HG02938 (cell line): ENCODE measurements at regions not wholly inside any gene's neighbourhood (a gene's known extent, or its start where the extent isn't known, plus 50 kb on each side); places are given as distances from the start of the nearest gene placed in this dataset.

Source experiments
- ATAC-seq: cut with Tn5 transposase; IDR thresholded peaks from one replicate; pipeline ENCODE4 v1.9.1; 2021; ENCODE audit warnings: mild to moderate bottlenecking, moderate library complexity; ENCODE audit not compliant: unreplicated experiment

DNA sequence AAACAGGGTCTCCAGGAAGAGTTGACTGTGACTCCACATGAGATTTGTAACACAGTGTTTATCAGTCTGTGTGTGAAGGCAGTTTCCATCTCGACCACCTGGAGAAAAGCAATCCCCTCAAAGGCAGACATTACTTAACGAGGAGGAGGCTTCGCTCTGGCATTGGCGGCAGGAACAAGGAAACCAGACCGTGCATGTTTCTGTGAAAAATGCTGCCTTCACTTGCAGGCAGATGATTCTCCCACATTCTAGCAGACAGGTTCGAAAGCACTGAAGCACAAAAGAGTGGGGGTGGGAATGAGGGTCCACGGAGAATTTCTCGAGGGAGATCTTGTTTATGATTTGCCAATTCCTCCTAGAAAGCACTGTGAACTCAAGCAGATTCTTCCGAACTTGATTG lies 414.0 kb downstream of the SLC4A3 start:
- no peak for ATAC-seq

DNA sequence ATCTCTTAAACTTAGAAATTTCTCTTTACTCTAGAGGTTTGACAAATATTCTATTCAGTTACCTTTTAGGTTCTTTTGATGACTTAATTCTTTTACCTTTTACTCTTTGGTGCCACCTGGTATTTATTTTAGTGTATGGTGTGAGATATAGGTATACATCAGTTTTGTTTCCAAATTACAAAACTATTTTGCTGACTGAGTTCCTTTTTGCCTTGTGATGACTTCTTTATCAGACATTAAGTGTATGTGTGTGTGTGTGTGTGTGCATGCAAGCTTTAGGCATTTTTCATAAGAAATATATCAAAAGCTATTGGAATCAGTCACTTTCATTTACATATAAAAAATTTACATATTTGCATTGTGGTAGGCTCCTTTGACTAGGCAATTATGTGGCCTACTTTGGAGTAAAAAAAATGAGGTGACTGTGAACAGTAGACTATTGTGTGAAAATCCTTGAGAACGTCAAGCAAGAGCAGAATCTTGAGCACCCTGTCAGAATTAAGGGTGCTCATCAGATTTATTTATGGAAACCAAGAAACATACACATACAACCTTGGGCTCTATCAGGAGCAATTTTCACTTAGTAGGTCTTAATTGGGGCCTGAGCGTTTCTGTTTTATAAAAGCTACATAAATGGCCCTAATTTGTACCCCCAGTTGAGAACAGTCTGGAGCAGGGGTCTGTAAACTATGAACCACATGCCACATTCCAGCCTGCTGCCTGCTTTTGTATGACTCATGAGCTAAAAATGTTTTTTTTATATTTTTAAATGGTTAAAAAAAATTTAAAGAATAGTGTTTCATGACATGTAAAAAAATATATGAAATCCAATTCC lies 415.9 kb downstream of the SLC4A3 start:
- no peak for ATAC-seq

DNA sequence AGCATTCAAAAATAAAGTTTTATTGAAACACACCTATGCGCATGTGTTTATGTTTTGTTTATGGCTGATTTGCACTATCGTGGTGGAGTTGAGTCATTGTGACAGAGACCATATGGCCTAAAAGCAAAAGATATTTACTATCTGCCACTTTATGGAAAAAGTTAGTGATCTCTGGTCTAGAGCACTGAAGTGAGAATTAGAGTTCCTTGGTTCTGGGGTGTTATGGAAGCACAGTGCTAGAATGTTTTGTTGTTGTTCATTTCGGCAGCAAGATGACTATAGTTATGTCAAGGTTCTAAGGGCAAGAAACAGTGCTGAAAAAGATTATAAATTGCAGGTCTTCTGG lies 416.5 kb downstream of the SLC4A3 start:
- ATAC-seq: no peak

DNA sequence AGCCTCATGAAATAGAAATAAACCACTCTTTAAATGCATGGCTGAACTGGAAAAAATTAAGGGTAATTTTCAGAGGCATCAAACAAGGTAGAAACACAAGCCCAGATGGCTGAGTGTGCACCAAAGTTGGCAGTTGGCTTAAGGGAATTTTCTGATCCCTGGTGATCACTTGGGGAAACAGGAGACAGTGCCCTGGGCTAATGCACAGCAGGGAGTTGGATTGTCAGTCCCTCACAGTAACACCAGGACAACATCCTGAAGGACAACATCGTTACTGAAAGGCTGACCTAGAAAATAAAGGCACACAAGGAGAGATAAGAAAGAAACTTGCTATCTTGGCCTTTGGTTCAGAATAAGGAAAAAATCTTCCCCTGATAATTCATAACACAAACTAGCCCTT lies 417.0 kb downstream of the SLC4A3 start:
- no peak for ATAC-seq

DNA sequence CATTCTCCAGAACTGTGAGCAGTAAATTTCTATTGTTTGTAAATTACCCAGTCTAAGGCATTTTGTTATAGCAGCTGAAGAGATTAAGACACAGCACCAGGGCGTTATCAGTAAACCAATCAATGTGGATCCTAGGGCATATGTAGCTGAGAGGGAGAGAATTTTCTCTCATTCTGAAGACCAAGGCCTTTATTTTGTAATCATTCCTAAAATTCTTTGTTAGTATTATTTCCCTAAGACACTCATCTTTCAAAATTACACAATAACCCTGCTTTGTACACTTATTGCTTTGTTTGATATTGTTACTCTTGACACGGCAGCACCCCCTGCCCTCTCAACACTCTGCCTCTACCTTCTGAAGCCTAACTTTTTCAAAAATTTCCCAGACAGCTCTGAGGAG lies 419.1 kb downstream of the SLC4A3 start:
- no peak for ATAC-seq

DNA sequence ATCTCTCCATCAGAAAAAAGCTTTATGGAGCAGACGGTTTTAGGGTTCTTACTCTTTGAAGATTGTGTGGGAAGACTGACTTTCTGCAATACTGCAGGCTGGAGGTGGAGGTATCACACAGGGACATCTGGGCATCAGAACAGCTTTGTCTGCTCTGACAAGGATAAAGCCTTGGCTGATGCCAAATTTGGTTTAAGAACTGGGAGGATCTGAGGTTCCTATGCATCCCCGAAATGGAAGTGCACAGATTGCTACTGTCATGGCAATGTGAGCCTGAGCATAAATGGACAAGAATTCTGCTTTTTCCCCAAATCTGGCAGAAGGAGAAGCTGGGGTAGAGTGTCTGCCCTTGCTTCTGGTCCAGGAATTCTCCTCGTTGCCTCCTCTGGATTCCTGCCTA lies 424.3 kb downstream of the SLC4A3 start:
- no peak for ATAC-seq

DNA sequence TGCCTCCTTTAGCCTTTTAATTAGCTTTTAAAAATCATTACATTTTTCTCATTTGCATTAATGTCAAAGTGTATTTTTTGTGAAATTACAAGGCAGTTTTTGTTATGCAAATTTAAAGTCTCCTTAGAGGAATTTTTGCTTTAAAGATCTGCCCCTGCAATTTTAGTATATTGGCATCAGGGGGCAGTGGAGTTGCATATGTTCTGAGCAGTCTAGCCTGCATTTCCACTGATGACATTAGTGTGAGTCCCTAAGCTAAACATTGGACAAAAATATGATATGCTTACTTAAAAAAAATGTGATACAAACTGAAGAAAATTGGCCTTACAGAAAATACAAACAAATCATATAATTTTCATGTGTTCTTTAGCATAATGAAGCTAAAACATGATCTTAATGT lies 426.5 kb downstream of the SLC4A3 start:
- no peak for ATAC-seq

DNA sequence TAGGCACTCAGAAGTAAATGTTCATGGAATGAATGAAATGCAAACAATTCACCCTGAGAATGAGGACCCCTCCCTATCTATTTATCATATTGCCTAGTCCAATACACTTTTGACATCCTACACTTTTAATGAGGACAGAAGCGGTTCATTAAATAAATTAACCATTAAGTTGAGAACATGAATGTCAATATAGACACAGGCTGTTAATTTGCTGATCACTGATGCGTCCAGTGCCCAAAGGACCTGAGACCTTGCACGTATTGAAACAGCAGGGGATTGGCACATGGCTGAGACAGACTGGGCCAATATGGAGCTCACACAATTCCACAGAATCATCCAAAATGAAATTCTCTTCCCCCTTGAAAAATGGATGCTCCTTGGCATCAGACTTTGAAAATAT lies 430.0 kb downstream of the SLC4A3 start:
- no peak for ATAC-seq

DNA sequence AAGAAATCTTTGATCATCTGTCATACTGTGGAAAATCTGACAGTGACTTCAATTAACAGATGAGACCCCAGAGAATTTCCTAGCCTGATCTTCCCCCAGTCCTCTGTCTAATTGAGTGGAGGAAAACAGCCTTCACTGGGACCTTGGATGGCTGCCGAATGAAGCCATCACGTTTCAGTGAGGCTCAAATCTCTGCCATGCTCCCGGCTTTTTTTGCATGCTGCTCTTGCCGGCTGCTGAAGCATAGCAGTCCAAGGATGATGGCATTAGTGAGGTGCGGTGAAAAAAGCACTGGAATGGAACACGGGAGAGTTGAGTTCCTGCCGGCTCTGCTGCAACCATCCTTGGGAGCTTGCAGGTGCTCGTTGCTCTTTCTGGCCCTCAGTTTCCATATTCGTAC lies 430.5 kb downstream of the SLC4A3 start:
- ATAC-seq: no peak

DNA sequence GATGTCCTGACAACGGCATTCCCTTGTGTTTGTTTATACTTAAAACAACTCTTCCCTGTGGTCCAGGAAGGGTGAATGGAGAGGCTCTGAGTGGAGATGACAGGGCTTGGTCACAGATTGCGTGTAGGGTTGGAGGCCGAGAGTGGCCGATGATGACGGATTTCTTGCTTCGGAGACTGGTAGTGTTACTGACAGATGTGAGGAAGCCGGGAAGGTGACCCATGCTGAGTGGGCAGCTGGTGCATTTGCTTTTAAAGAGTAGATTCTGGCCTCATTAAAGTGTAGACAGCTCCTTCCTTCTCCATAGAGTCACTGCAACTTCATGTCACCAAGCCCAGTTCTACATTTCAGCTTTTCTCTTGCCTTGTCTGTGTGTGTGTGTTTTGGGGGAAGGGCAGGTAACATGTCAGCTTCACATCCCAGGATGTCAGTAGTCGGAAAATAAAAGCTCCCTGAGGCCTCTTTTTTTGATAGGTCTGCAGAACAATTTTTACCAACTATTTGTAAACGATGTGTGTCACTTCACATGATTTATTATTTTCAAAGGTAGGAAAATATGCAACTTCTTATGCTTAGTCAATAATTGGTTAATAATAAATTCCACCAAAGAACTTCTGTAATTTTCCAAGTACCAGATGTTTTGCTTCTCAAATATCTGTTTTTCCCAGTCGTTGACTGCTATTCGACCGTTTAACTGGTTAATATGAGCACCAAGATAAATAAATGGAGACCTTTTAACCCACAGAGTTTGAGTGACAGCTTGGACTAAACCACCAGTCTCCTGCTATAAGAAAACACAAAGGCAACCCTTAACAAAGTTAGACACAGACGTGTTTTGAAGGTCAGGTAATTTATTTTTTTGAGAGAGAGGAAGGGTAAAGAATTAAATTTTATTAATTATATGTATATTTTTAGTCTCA lies 436.9 kb downstream of the SLC4A3 start:
- ATAC-seq: no peak

DNA sequence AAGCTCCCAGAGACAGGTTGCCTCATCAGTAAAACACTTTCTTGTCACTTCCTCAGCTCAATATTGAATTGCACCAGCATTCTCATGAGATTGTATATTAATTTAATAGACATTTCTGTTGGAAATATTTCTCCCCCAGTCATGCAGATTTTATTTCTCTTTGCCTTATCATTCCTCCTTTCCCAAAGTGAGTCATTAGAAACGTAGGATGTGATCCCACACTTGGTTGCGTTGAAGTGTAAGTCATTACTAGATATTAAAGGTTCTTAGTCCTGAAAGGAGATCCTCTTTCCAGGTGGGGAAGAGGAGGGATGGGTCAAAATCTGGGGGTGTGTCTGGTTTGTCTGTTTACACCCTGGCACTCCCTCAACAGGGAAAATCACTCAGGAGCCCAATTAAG lies 438.2 kb downstream of the SLC4A3 start:
- no peak for ATAC-seq

DNA sequence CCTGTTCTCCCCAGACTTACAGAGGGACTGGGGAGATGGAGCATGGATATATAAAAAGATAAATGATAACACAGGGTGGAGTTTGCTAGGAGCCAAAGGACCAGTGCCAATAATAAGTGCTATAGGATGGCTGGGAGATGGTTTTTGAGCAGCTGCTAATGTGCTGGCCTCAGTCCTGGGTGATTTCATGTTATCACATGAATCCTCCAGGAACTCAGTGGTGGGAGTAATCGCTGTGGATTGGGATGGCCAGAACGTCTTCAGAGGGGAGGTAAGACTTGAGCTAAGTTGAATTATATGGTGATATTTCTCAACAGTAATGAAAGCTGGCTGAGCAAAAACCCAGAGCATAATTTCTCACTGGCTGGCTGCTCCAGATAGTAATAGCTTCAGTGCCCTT lies 441.4 kb downstream of the SLC4A3 start:
- ATAC-seq: no peak

DNA sequence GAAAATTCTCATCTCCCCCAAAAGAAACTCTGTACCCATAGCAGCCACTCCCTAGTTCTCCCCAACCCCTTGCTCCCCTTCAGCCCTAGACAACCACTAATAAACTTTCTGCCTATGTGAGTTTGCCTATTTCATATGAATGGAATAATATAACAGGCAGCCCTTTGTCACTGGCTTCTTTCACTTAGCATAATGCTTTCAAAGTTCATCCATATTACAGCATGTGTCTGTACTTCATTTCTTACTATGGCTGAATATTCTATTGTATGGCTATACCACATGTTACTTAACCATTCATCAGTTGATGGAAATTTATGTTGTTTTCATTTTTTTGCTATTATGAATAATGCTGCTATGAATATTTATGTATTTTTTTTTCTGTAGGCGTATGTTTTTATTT lies 442.9 kb downstream of the SLC4A3 start:
- ATAC-seq: no peak

DNA sequence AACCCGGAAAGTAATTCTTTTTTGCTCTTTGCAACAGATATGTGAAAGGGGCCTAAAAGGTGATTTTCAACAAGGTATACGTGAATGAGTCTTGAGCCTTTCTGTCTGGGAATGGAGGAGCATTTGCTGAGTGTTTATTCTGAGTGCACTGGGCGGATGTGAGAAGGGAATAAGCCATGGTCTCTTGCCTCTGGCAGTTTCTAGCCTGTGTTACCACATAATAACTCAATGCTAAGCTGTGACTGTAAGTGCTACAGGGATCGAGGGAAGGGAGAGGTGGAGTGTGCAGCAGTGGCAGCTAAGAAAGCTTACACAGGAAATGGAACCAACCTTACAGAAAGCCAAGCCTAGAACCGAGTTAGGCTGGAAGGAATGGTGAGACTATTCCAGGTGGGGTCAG lies 444.3 kb downstream of the SLC4A3 start:
- ATAC-seq: no peak

DNA sequence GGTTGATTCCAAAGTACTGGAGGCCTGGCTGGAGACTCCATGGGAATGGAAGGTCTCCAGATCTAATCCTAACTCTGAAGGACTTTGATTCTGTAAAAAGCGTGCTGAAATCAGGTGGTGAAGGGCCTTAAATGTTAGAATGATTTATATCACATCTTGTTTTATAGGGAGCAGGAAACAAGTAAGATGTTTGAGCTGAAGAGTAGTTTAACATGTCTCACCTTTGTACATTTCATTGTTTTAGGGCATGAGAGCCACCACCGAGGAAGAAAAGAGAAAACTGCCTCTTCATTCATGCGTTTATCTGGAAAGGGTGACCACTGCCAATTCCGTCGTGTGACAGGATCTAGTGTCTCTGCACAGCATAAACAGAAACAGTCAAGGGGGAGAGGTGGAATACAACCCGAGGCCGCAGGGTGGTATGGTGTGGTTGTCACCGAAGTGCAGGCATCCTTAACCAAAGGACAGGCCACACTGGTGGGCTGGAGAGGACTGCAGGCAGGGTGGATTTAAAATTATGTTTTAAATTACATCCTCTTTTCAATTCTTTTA lies 445.3 kb downstream of the SLC4A3 start:
- ATAC-seq: no peak

DNA sequence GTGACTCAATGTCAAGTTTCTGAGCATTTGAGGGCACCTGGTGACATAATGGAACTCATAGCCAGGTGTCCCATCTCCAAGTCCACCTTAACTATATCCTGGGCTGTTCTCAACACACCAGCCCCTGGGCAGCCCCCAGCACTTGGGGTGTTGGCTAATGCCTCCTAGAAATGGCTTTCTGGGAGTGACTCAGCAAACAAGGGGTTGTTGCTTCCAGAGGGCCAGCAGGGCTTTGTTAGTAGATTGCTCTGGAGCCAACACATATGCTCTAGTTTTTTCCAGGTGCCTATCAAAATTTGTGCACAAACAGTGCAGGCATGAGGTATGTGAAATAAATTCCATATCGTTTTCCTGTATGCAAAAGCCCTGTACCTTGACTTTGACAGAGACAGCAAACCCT lies 448.4 kb downstream of the SLC4A3 start:
- no peak for ATAC-seq

DNA sequence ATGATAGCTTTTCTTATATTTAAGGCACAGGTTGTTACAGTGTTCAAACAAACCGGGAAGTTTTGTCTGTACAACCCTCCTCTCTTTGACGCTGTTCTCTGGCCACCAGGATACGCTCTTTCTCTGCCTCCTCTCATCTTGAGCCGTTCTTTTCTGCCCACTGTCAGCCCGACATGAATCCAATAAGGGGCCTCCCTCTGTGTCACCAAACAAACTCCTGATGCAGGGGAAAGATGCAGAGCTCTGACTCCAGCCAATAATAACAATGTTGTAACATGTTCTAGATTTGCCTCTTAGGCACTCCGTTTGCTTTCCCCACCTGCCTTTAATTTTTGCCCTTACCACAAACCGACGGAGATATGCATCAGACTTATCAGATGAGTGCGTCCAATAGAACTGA lies 449.3 kb downstream of the SLC4A3 start:
- ATAC-seq: no peak

DNA sequence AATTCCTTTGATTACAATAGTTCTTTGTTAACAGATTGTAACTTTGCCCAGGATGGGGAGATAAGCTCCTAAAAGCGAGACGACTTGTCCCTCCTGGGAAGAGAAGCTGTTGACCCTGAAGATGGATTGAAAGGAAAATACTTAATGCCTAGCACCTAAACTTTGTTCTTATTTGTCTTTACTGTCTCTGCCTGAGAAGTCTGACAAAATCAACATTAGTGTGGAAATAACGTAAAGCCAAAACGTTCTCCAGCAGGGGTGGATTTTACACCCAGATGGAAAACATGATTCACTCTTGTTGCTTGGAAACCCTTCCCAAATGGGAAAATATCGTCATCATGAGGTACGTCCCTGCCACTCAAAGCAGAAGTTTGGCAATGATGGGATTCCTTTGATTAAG lies 450.1 kb downstream of the SLC4A3 start:
- no peak for ATAC-seq

DNA sequence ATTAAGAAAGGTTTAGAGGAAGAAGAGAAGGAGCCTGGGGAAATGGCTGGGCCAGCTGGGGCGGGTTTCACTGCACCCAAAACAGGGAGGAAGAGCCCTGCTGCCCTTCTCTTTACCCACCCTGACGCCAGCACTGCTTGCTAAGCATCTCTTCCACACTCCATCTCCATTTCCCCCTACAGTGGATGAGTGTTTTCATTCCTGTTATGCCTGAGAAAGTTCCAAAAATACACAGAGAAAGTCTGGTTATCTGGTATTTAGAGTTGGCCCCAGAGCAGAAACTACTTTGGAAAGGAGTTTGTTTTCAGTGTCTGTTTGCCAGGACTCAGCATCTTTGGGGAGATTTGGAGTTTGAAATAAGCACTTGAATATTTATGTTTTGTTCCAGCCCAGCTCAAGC lies 451.0 kb downstream of the SLC4A3 start:
- ATAC-seq: no peak

DNA sequence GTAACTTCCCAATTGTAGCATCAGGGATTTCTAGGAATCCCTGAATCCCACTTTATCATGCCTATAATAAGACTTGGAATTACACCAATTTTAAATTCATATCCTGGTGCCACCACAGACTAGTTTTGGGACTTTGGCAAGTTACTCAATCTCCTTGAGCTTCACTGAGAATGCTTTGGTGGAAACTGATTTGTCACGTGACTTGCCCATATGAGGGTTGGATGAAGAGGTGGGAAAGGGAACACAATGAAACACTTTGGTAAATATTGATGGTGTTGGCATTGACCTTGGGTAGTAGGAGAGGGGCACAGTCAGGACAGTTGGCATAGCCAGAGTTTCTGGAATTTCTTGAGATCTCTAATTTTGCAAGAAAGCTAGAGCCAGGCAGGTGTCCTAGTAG lies 452.2 kb downstream of the SLC4A3 start:
- no peak for ATAC-seq

DNA sequence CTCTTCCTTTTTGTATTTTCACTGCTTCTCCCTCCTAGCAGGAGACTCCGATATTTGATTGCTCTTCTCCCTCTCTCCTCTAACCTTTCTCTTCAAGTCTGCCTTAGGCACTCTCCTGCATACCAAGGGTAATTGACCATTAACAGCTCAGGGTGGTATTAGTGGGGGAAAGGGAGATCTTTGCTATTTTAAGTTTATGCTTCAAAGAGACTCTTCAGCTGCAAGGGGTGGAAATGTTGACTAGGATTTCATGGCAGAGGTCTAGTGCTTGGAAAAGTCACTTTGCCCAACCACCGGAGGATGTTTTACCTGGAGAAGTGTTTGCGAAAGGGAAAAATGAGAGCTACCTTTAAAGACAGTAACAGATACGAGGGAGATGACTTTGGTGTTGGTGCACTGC lies 453.7 kb downstream of the SLC4A3 start:
- no peak for ATAC-seq

DNA sequence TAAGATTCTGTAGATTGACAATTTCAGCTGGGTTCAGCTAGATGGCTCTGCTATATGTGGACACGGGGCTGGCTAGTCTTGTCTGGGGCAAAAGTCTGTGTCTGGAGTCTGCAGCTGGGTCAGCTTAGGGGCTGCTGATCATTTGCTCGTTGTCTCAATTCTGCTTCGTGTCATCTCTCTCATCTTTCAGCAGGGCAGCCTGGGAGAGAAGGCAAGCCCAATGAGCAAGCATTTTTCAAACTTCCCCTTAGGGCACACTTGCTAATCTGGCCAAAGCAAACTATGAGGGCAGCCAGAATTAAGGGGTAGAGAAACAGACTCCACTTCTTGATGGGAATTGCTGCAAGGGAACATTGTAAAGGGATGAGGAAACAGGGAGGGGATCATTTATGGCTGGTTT lies 462.6 kb downstream of the SLC4A3 start:
- no peak for ATAC-seq
